Suppressor macrophage (primary cell): ENCODE measurements at regions not wholly inside any gene's neighbourhood (a gene's known extent, or its start where the extent isn't known, plus 50 kb on each side); places are given as distances from the start of the nearest gene placed in this dataset.
"Not testable (repeated sequence)": the region's sequence is repeated elsewhere in the genome, so short reads cannot be mapped to it uniquely, and the experiment has no call there.

Experiments
- DNase-seq, 4 experiments: peaks; one replicate each; pipeline ENCODE4 v3.0.0-alpha.2; 2020 to 2022

DNA sequence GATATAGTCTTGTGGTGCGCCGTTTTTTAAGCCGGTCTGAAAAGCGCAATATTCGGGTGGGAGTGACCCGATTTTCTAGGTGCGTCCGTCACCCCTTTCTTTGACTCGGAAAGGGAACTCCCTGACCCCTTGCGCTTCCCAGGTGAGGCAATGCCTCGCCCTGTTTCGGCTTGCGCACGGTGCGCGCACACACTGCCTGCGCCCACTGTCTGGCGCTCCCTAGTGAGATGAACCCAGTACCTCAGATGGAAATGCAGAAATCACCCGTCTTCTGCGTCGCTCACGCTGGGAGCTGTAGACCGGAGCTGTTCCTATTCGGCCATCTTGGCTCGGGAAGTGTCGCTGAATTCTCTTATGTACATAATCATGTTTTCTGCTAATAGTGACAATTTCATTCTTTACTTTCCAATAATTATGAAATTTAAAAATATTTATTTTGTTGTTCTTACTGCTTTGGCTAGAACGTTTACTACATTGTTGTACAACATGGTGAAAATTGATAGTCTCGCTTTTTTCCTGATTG lies 61.2 kb upstream of the MINDY3 start:
- not testable (repeated sequence) for DNase-seq

DNA sequence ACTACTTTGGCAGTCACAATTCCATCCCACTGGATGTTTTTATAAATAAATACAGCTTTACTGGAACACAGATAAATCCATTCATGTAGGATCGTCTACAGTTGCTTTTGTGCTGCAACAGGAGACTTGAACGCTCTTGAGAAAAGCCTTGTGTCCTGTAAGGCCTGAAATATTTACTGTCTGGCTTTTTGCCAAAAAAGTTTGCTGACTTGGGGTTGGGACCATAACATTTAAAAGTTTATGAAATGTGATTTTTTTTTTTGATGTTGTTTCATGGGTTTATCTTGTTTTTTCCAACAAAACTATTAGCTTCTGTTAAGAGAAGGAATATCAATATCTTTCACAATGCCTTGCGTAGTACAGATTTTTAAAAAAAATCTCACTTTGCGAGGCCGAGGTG lies 71.1 kb upstream of the MINDY3 start:
- no peak for DNase-seq

DNA sequence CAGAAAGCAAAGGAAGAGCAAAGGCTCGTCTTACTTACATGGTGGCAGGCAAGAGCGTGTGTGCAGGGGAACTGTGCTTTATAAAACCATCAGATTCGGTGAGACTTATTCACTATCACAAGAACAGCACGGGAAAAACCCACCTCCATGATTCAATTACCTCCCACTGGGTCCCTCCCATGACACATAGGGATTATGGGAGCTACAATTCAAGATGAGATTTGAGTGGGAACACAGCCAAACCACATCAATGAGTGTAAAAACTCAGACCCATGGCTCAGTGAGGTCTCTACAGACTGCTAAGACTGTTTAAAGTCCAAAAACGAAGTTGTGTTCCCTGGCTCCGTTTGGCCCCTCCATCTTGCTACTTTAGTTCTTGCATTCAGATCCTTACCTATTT lies 79.2 kb upstream of the MINDY3 start:
- DNase-seq = not testable (repeated sequence)

DNA sequence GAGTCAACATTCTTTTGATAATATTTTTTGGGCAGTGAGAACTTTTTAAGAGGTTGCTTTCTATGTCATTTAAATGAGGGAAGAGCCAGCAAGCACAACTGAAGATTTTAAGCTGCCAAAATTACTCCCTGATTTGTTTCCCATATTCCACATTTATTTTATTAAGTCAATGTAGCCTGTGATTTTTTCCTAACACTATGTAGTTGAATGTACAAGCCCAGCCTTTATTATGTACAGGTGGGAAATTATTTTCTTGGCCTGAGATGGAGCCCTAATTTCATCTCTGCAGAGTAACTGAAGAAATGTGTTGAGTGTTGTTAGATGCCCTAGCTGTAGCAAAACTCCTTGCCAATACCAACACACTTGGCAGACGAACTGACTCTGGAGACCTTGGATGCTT lies 83.1 kb upstream of the MINDY3 start:
- no peak for DNase-seq

DNA sequence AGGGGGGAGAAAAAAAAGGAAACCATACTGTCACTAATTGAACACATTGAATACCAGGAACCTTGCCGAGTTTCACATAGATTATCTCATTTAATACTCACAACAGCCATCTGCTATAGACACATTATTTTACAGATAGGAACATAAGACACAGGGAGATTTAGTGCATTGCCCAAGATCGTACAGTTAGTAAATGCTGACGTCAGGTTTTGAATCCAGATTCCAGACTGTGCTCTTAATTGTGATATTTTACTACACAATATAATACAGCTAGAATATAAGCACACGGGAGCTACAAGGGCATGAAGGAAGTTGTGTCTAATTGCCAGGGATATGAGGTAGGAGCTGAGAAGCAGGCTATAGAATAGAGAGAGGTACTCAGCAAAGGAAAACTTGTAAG lies 93.9 kb upstream of the MINDY3 start:
- no peak for DNase-seq

DNA sequence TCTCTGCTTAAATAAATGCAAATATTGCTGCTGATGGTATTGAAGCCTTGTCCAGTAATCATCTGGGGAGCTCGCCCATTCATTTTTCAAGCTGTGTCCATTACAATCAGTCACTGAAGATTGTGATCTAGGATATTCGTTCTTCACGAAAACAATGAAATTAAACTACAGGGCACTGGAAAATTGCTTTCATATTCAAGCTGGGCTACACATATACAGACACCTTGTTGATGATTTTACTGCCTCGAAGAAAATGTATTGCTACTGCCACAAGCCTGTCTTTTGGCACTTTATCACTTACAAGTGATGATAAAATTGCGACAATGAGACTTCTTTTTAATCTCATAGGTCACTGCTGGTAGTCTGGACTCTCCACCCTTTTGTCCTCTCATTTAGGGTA lies 100.0 kb upstream of the MINDY3 start:
- no peak for DNase-seq

DNA sequence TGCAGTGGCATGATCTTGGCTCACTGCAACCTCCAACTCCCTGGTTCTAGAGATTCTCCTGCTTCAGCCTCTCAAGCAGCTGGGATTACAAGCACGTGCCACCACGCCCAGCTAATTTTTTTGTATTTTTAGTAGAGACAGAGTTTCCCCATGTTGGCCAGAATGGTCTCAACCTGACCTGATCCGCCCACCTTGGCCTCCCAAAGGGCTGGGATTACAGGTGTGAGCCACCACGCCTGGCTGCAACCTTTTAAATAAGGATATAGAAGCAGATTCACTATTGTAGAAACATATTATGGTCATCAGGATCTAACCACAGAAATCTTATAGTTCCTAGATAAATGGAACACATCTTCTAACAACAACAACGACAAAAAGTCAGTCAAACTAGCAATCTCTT lies 112.4 kb upstream of the MINDY3 start:
- DNase-seq = not testable (repeated sequence)

DNA sequence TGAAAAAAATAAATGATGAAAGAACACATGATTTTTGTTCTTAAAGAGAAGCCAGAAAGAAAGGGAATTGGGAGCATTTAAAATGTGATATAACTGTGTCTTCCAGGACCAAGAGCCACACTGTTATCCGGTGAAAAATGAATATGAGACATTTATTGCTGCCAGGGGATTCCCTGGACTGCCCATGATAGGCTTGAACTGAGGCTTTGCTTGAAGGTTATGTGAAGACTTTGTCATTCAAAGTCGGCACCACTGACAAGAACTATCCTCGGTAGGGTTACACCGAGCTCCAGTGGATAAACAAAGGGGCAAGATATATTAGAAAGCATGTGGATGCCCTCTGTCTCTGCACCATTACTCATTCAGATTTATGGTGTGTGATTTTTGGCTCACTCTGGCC lies 125.4 kb upstream of the MINDY3 start:
- no peak for DNase-seq

DNA sequence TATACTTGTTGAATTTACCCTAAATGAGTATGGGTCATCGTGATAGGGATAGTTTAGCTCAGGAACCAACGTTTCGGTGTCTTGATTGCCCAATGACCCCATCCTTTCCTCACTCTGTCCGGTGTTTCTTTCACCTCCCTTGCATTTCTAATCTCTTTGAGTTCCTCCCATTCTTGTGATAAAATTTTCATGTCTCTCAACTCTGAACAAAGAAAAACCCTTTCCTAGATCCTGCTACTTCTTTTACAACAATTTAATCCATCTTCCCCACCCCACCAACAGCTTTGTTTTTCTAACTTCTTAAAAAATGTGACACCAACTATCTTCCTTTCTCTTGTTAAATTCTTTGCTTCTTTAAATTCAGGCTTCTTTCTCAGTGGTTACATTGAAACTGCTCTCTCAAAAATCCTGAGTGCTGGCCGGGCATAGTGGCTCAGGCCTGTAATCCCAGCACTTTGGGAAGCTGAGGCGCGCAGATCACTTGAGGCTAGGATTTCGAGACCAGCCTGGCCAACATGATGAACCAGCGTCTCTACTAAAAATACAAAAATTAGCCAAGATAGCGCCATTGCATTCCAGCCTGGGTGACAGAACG lies 130.3 kb upstream of the MINDY3 start:
- no peak for DNase-seq

DNA sequence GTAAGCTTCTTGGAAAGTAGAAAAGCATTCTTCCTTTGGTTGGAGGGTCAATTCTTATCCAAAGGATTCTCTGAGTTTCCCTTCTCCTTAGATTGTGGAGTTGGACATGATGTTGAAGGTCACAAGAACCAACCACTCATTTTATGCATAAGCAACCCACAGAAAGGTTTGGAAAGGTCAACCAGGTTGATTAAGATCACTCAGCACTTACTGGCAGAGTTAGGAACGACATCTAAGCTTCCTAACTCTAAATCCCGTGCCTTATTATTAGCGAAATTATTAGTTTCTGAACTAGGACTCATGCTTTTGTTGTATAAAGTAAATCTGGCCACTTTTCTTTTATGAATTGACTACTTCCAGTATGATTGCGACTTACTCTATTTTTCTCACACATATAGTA lies 137.0 kb upstream of the MINDY3 start:
- DNase-seq = no peak

DNA sequence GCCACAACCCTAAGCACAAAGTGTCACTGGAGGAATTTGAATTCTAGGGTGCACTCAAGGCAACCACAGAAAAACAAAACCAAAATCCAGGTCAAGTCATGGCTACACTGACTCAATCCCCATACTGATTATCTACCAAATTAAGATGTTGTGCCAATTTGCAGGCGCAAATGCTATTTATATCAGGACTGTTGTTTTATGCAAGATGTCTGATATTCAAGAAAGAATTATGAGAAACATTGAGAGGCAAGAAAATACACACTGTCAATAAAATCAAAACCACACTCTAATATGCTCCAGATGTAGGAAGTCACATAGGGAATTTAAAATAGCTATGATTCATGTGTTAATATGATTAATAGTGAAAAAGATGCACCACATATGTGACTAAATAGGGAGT lies 141.3 kb upstream of the MINDY3 start:
- DNase-seq = no peak

DNA sequence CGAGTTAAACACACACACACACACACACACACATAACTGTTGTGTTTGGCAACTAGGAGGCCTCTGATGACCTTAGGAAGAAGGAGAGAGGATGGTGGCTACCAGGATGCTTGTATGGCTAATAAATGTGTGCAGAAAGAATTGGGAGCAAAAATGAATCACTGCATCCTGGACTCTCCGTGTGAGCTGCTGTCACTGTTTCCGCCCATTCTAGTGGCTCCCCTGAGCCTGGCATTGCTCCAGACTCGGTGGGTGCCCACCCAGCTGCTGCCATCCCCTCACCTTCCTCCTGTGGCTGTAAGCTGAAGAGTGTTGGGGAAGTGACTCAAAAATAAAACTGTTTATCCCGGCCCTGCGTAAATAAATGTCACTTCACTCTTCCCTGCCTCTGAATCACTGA lies 149.5 kb upstream of the MINDY3 start:
- DNase-seq = no peak

DNA sequence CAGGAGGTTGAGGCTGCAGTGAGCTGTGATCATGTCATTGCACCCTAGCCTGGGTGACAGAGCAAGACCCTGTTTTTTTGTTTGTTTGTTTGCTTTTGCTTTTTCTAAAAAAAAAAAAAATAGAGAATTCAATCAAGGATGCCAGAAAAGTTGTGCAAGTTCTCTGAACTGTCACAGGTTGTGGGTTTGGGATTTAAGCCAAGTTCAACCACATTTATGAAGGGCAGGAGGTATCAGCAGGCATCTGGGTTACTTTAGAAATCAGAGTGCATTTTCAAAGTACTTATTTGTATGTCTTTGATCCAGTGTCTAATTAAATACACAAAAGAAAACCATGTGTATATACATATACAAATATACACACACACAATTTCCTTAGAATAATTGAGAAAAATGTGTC lies 151.2 kb upstream of the MINDY3 start:
- DNase-seq = no peak

DNA sequence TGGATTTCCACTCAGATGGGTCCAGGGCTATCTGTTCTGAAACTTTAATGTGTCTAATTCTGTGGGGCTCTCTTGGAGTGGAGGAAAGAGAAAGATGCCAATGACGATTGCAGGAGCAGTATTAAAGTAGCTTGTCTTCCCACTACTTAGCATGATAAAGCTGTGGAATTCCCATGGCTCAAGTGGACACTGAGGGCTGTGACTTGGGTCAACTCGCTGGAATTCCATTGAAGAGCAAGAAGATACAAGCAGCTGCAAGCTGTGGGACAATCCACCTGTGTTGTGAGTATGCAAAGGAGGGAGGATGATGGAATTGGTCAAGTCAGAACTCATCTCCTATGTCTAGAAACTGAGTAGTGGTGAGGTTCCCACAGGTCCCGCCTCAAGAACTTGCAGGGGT lies 154.2 kb upstream of the MINDY3 start:
- DNase-seq = no peak

DNA sequence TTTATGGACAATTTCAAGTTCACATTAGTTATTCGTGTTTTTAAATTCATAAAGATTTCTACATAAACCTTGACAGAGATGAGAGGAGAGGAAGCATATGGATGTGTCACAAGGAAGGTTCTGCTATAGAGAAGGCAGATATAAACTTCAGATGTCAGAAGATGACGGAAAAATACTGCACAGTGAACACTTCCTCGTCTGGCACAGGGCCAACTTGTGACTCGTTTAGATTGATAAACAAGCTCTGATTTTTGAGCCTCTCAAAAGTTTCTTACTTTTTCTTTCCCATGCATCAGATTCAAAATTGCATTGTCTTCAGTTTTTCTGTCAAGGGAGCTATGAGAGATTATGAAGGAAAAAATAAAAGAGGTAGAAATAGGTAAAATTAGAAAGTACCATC lies 156.4 kb upstream of the MINDY3 start:
- DNase-seq = no peak

DNA sequence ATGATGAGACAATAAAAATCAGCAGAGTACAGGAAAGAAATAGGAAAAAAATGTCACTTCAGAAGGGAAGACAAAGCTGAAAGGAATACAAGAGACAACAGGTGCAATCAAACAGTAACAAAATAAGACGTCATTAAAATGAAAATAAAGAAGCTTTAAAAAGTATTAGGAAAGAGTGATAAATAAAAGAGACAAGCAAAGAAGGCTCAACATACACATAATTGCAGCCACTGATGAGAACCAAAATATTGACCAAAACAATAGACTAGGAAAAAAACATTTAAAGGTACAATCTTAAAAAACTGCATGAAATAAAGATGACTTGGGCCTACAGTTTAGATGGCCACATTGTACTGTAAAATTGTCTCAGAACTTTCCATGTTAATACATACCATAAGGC lies 160.5 kb upstream of the MINDY3 start:
- DNase-seq = no peak

DNA sequence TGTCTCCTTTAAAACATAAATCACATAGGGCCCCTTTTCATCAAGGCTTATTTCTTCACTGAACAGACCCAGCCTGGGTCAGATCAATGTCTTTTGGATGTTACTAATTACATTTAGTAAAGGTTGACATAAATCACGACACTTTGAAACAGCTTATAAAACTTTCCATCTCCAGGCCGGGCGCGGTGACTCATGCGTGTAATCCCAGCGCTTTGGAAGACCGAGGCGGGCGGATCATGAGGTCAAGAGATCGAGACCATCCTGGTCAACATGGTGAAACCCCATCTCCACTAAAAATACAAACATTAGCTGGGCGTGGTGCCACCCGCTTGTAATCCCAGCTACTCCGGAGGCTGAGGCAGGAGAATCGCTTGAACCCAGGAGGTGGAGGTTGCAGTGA lies 166.5 kb upstream of the MINDY3 start:
- DNase-seq = not testable (repeated sequence)

DNA sequence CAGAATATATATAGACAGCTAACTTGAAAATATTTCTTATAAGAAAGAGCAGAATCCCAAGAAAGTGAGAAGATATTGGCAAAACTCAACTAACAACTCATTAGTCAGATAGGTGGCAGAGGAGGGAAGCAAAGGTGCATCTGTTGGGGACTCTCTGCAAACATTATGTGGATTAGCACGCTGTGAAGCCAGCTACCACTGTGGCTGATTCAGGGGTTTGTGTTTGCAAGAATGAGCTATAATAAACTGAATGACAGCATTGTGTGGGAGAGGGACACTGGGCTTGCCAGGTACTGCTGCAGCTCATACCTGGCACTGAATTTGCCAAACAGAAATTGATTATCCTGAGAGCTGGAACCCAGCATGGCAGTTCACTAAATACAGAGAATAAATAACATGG lies 170.3 kb upstream of the MINDY3 start:
- DNase-seq = no peak

DNA sequence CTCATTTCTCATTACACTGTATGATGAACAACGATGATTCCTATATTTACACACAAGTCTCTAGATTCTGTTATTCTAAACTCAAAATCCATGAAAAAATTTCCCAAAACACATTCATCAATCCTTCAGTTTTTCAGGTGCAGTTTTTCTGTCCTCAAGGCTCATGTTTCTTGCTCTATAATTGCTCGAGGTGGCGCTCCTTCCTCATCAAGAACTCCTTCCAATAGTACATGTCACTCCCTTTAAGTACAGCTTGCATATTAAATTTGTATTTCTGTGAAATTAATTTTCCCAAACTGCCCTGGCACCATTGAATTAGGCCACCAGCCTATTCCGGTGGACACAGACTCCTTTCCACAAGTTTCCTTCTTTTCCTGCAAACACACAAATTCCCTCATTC lies 188.7 kb upstream of the MINDY3 start:
- no peak for DNase-seq

DNA sequence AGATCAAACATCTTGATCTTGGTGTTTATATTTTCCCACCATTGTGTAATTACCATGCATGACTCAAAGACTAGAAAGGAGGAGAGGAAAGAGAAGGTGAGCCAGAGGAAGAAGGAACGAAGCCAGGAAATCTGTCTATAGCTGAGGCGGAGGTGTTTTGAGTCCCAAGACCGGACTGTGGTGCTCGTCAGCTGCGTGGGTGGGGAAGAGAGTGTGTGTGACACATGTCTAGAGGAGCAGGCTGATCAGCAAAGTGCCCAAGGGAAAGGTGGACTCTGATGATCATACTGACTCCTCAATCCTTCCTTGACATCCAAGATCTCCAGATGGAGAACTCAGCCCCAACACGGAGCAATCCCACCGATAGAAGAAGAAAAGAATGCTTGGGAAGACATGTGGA lies 189.5 kb upstream of the MINDY3 start:
- no peak for DNase-seq

DNA sequence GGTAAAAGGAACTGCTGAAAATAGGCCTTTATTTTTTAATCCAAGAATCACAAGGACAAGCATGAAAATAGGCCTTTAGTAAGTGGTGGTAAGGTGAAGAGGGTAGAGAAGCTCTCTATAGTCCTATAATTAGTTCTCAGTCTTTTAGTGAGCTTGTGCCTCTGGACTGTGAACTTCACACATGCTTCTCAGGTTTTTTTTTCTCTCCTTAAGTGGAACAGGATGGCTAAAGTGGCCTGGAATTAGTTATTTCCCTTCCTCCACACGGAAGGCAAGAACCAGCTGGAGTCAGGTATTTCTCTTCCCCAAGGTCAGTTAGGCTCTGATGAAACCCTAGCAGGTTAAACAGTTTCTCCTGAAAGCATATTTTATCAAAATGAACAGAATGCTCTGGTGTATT lies 203.0 kb upstream of the MINDY3 start:
- DNase-seq = no peak

DNA sequence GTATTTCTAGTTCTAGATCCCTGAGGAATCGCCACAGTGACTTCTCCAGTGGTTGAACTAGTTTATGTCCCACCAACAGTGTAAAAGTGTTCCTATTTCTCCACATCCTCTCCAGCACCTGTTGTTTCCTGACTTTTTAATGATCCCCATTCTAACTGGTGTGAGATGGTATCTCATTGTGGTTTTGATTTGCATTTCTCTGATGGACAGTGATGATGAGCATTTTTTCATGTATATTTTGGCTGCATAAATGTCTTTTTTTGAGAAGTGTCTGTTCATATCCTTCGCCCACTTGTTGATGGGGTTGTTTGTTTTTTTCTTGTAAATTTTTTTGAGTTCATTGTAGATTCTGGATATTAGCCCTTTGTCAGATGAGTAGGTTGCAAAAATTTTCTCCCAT lies 223.2 kb upstream of the MINDY3 start:
- DNase-seq = not testable (repeated sequence)

DNA sequence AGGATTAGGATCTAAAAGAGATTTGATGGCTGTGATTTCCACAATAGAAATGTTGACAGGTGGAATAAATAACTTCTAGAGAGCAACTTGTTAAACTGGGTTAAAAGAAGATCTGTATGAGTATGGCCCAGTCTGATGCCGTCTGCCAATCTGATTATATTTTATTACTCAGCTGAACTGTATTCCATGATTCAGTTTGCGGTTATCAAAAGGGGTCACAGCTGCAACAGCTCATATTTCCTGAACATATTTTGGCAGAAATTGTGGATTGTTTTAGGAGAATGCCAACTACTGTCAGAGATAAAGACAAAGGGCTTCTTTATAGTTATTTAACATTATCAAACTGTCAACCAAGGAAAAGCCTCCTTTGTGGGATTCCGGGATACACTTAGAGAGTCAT lies 244.8 kb upstream of the MINDY3 start:
- no peak for DNase-seq

DNA sequence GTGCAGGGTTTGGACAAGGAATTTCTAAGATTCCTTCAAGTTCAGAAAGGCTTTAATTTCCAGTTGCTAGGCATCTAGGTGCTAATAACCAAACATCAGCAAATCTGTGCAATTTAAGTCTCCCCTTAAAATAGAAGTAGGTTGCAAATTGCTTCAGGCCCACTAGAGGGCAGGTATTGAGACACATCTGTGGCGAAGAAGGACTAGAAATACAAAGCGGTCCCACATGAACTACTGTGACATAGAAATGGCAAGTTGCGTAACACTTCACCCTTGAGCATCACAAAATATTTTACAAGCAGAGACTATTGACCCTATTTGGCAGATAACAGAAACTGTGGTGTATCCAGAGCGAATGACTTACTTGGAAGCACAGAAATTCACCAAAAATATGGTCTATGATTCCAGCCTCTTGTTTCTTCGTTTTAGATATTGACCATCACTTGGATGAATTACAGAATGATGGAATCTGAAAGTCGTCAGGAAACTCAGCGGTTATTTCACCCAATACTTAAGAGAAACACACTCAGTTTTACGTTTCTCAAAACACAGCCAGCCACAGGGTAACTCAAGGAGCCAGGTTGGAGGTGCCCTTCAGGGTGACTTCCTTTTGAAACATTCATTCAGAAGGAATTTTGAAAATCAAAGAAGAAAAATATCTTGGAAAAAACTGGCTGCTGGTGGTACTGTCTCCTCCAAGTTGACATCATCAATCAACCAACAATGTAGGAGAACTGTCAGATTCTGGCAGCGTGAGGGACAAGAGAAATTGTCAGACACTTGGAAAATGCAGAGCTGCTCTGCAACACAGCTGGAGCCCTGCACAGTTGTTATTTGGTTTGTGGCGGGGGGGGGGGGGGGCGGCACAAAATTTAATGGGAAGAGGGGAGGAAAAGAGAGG lies 256.3 kb upstream of the MINDY3 start:
- peak; percentile 2 to 24 (median 16) for DNase-seq
